ENCODE measurements at regions not wholly inside any gene's neighbourhood (a gene's known extent, or its start where the extent isn't known, plus 50 kb on each side); places are given as distances from the start of the nearest gene placed in this dataset.

- H3K4me1 ChIP-seq = peaks cover 0 to 10% (median 0%) of the 10 kb centered on the region in 3 donors
- H3K9me3 ChIP-seq = no peaks in the 10 kb centered on the region
- H3K27ac ChIP-seq = no peak overlapping the region
- DNase-seq = no peak
- no peaks in the 10 kb centered on the region for H3K27me3 ChIP-seq
- intact Hi-C loops (cut with DNase I) = loop anchor here (10.0 kb wide), 1 partner anchor 143 kb away; no protein-coding TSS in a partner anchor
- no peaks in the 10 kb centered on the region for H3K36me3 ChIP-seq
- TF ChIP-seq, protein P1, sequence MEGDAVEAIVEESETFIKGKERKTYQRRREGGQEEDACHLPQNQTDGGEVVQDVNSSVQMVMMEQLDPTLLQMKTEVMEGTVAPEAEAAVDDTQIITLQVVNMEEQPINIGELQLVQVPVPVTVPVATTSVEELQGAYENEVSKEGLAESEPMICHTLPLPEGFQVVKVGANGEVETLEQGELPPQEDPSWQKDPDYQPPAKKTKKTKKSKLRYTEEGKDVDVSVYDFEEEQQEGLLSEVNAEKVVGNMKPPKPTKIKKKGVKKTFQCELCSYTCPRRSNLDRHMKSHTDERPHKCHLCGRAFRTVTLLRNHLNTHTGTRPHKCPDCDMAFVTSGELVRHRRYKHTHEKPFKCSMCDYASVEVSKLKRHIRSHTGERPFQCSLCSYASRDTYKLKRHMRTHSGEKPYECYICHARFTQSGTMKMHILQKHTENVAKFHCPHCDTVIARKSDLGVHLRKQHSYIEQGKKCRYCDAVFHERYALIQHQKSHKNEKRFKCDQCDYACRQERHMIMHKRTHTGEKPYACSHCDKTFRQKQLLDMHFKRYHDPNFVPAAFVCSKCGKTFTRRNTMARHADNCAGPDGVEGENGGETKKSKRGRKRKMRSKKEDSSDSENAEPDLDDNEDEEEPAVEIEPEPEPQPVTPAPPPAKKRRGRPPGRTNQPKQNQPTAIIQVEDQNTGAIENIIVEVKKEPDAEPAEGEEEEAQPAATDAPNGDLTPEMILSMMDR (IDR thresholded peaks at IDR 0.05) = peak; percentile 23 to 87 (median 78)
- no peak for TF ChIP-seq POLR2A (IDR thresholded peaks at IDR 0.05)
- H3K4me3 ChIP-seq = no peak overlapping the region
These were observed 153.5 kb downstream of the PRELID2 start for GRCh38 chr5:145681686-145682085.

DNA sequence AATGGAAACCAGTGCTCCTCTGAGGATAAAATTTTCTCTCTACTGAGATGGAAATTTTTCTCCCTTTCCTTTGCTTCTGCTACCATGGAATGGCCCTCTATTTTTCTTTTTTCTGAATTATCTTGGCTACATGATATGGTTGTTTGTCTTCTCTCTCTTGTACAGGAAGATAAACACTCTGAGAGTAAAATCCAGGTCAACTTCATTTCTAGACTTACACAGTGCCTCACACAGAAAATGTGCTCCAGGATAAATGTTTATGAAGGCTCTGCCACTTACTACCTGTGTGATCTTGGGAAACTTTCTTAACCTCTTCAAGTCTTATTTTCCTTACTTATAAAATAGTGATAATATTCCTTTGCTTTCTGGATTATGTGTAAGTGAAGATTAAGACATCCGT is 153.9 kb downstream of the PRELID2 start:
- TF ChIP-seq, protein P1 (IDR thresholded peaks at IDR 0.05) = no peak
- TF ChIP-seq POLR2A (IDR thresholded peaks at IDR 0.05) = no peak
- DNase-seq = no peak
- intact Hi-C loops (cut with DNase I) = loop anchor here (10.0 kb wide), 1 partner anchor 144 kb away; no protein-coding TSS in a partner anchor

GRCh38 chr5:145680767-145681166 is 154.4 kb downstream of the PRELID2 start:
- intact Hi-C loops (cut with DNase I) = loop anchor here (10.0 kb wide), 1 partner anchor 144 kb away; no protein-coding TSS in a partner anchor
- Histone ChIP-seq H3K4me3 (no peak overlapping the region), H3K27me3 (no peaks in the 10 kb centered on the region)

More for the DNA sequence above, 153.9 kb downstream of the PRELID2 start:
- H3K4me1 ChIP-seq = peaks cover 0 to 10% (median 0%) of the 10 kb centered on the region in 3 donors
- no peaks in the 10 kb centered on the region for H3K9me3 ChIP-seq
- H3K4me3 ChIP-seq = no peak overlapping the region
- WGBS, 2 donors = 80 to 100% methylated on average over 1 of the region's 1 CpG
- no peaks in the 10 kb centered on the region for H3K27me3 ChIP-seq
- no peaks in the 10 kb centered on the region for H3K36me3 ChIP-seq
- H3K27ac ChIP-seq = no peak overlapping the region

GRCh38 chr5:145680169-145680568 is 155.0 kb downstream of the PRELID2 start:
- Histone ChIP-seq H3K27ac (no peak overlapping the region), H3K9me3 (no peaks in the 10 kb centered on the region), H3K4me1 (peaks cover 0 to 10% (median 0%) of the 10 kb centered on the region in 3 donors), H3K36me3 (no peaks in the 10 kb centered on the region), H3K27me3 (no peaks in the 10 kb centered on the region), H3K4me3 (no peak overlapping the region)
- TF ChIP-seq, protein P1 (IDR thresholded peaks at IDR 0.05) = peak in 1 of 6 experiments; percentile 25
- no peak for TF ChIP-seq POLR2A (IDR thresholded peaks at IDR 0.05)
- intact Hi-C loops (cut with DNase I) = loop anchor here (10.0 kb wide), 1 partner anchor 145 kb away; no protein-coding TSS in a partner anchor
- DNase-seq = no peak

More at GRCh38 chr5:145680767-145681166, 154.4 kb downstream of the PRELID2 start:
- H3K4me1 ChIP-seq = peaks cover 0 to 10% (median 0%) of the 10 kb centered on the region in 3 donors
- H3K9me3 ChIP-seq = no peaks in the 10 kb centered on the region
- H3K36me3 ChIP-seq = no peaks in the 10 kb centered on the region
- no peak for DNase-seq
- no peak overlapping the region for H3K27ac ChIP-seq
- TF ChIP-seq, protein P1 (IDR thresholded peaks at IDR 0.05) = no peak
- no peak for TF ChIP-seq POLR2A (IDR thresholded peaks at IDR 0.05)
- 59 to 65% methylated on average over 5 to 6 of the region's 7 CpGs for WGBS, 2 donors

- H3K4me1 ChIP-seq = peaks cover 0 to 10% (median 0%) of the 10 kb centered on the region in 3 donors
- intact Hi-C loops (cut with DNase I) = no loop called here
- 70 to 88% methylated on average over 2 of the region's 2 CpGs for WGBS, 2 donors
These were observed 156.9 kb downstream of the PRELID2 start for GRCh38 chr5:145678255-145678654.

More at GRCh38 chr5:145678255-145678654, 156.9 kb downstream of the PRELID2 start:
- H3K9me3 ChIP-seq = no peaks in the 10 kb centered on the region
- H3K27ac ChIP-seq = no peak overlapping the region
- TF ChIP-seq, protein P1 (IDR thresholded peaks at IDR 0.05) = no peak
- TF ChIP-seq POLR2A (IDR thresholded peaks at IDR 0.05) = no peak
- no peaks in the 10 kb centered on the region for H3K27me3 ChIP-seq
- no peak for DNase-seq
- no peaks in the 10 kb centered on the region for H3K36me3 ChIP-seq
- no peak overlapping the region for H3K4me3 ChIP-seq

All from esophagus squamous epithelium (tissue), 5 donors.